GM19324 (cell line): ENCODE measurements at regions not wholly inside any gene's neighbourhood (a gene's known extent, or its start where the extent isn't known, plus 50 kb on each side); places are given as distances from the start of the nearest gene placed in this dataset.
"Not testable (repeated sequence)": the region's sequence is repeated elsewhere in the genome, so short reads cannot be mapped to it uniquely, and the experiment has no call there.

Source experiments
- ATAC-seq: cut with Tn5 transposase; IDR thresholded peaks from one replicate; pipeline ENCODE4 v1.9.1; 2021; ENCODE audit warnings: mild to moderate bottlenecking, moderate library complexity; ENCODE audit not compliant: unreplicated experiment, low FRiP score

DNA sequence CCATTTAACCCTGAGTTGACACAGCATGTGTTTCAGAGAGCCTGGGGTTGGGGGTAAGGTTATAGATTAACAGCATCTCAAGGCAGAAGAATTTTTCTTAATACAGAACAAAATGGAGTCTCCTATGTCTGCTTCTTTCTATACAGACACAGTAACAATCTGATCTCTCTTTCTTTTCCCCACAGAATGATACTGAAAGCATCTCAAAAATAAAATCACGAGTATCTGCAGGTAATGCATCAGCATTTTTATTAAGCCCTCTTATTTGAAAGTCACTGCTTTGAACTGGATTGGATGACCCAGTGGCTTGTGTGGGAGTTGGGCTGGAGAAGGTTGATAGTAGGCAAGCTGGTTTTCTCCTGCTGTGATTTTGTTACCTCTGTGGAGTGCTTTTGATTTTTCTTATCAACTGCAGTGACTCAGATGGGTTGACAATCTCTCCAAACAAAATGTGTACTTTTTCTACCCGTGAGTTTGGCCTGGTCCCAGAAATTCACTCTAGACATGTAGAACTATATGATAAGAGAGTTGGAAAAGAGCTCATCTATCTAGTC, 253.5 kb upstream of the PRKCQ start:
- ATAC-seq, result no peak

DNA sequence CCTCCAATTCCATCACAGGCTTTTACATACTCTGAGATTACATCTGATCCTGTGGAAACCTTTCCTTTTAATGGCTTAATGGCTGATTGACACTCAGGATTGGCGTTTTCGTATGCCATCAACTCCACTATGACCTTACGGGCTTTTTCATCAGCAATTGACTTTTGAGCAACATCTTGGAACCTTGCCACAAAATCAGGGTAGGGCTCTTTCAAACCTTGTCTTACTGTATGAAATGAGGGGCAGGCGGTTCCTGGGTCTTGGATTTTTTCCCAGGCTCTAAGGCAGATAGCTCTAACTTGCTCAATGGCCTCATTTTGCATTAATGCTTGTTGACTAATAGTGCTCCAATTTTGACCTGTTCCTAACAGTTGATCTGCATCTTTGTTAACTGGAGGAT, 250.9 kb upstream of the PRKCQ start:
- not testable (repeated sequence) for ATAC-seq

DNA sequence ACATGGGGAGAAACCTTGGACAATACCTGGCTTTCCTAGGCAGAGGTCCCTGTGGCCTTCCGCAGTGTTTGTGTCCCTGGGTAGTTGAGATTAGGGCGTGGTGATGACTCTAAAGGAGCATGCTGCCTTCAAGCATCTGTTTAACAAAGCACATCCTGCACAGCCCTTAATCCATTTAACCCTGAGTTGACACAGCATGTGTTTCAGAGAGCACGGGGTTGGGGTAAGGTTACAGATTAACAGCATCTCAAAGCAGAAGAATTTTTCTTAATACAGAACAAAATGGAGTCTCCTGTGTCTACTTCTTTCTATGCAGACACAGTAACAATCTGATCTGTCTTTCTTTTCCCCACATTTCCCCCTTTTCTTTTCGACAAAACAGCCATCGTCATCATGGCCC, 244.7 kb upstream of the PRKCQ start:
- not testable (repeated sequence) for ATAC-seq

DNA sequence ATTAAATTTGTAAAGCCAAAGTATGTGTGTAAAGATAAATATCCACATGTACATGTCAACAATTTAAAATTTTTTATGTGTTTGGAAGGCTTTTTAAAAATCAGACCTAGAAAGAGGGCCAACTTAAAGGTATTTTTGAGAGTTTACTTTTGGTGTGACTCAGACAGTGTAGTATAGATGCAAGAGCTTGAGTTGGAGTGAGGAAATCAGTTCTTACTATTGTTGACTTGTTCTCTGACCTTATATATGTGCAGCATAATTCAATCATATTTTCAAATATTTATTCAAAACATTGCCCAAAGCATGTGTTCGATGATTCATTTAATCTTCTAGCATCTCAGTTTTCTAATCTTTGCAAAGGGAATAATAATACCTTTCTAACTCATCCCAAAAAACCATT, 243.7 kb upstream of the PRKCQ start:
- ATAC-seq, result no peak

DNA sequence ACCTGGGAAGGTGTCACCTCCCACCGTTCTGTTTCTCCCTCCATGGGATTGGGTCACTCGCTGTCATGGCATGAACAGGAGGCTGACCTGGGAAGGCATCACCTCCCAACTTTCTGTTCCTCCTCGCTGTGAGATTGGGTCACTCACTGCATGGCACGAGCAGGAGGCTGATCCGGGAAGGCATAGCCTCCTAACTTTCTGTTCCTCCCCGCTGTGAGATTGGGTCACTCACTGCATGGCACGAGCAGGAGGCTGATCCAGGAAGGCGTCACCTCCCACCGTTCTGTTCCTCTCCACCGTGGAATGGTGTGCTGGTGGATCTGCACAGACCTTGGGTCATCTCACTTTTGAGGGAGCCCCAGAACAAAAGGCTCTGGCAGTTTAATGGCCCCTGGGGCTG, 239.2 kb upstream of the PRKCQ start:
- no peak for ATAC-seq

DNA sequence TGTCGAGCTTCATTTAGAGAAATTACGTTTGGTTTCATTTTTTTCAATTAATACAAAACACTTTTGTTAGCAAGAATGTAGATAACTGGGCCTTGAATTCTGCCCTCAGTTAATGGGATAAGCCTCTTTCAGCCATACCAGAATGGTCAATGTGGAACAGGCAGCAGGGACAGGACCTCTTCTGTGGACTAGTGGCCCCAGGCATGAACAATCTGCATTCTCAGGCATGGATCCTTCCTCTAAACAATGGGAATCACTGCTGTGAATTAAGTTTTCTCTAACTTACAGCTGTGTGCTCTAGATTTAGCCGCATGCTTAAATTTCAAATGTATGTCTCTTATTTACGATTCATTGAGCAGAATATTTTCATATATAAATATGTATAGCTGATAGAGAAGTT, 237.7 kb upstream of the PRKCQ start:
- ATAC-seq, result no peak

DNA sequence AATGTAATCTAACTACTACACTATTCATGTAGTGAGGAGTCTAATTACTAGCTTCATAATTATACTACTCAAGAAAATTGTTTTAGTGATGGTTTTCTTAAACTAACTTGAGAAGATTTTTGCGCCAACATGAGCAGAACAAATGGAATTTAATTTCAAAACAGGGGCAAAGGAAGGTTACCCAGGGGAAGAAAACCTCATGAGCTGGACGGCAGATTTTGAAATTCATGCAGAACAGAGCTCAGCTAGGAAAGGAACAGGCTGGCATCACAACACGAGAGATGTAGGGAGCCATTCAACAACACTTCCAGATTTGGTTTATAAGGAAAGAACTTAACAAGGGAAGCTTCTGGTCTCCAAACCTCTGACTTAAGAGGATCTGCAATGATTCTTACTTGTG, 235.3 kb upstream of the PRKCQ start:
- ATAC-seq, result no peak

DNA sequence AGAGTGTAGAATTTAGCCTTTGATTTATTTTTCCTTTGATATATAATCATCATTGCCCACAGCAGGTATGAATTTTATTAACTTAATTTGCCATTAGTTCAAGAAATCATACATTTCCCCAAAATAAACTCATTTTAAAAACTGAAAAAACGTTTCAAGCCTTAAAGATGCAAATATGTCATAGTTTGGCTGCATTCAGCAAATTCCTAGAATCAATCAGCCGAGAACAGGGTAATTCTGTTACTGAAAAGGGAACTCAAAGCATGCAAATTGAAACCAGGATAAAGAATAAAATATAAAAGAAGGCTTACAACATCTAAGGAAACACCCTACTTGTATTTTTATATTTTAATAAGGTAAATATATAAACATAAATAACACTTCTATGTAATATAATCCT, 233.8 kb upstream of the PRKCQ start:
- no peak for ATAC-seq

DNA sequence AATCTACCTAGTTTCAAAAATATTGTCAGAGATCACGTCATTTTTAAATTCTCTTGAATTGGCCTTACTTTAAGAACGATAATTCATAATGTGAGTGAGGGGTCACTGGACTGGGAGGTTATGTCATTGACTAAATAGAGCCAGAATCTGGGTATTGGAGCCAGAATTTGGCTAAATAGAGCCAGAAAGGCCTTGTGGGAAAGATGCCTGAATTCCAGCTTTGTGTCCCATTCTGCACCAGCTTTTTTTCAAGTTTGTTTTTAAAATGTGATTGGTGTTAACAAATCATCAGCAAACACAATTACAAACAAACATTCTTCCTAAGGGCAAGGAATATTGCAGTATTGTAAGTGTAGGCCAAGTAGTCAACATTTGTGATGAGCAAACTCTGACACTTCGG, 233.2 kb upstream of the PRKCQ start:
- no peak for ATAC-seq

DNA sequence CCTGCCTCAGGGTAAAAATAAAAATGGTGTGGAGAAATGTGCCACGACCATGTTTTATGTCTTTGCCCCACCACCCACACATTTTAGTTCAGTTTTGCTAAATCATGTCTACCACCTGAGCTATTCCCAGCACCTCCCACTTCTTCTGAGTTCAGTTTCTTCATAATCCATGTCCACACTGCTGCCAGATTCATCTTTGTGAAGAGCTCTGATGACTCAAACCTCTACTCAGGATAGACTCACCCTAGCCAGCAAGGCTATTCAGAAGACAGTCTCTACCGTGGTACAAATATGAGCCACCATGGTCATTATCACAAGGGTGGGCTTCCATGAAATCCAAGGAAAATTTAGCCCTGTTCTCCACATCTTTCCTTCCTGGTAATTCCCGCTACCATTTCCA, 231.1 kb upstream of the PRKCQ start:
- no peak for ATAC-seq

DNA sequence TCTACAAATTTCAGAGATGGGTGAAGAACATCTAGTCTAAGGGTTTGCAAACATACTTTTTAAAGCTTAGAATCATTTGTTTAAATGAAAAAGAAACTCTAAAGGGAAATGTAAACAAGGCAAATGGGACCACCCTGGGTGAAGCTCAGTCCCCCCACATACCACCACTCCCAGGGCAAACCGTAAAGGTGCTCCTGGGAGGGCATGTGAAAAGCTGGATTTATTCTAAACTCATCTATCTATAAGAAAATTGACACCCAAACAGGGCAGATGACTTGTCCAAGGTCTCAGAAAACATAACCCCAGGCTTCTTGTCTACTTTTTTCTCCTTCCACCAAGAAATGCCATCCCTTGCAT, 223.3 kb upstream of the PRKCQ start:
- no peak for ATAC-seq

DNA sequence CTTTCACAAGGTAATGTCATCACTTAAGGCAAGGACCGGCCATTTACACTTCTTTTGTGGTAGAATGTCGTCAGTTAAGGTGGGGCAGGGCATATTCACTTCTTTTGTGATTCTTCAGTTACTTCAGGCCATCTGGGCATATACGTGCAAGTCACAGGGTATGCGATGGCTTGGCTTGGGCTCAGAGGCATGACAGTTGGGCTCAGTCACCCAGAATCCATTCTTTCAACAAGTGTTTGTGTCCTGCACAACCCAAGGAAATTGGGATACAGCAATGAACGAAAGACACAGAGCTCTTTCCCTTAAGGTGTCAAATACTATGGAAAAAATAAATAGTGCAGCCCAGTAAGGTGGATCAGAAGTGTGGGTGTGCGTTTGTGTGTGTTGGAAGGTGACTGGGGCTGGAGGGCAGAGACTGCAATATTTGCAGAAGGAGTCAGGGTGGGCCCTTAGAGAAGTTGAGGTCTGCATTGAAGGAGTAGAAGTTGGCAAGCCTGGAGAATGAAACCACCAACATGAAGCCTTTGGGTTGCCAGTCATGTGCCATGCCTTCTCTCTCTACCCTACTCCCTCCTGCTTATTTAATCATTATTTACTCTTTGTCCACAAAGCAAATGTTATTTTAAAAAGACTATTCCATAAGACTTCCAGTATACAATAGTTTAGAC, 222.8 kb upstream of the PRKCQ start:
- ATAC-seq, result no peak

DNA sequence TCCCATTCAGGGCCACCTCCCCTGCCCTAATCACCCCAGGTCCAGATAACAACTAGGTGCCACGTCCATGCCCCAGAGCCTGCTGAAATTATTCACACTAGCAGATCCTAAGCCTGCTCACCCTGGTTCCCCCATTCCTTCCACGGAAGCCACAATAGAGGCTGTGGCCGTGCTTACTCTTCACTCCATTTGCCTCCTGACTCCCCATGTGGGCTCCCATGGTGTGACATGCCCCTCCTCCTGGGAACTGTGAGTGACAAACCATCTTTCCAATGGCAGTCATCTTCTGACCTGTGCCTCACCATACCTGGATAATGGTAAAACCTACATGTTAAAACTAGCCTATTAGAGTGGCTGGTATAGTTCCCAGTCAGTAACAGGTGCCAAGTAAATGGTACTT, 216.2 kb upstream of the PRKCQ start:
- ATAC-seq, result no peak

DNA sequence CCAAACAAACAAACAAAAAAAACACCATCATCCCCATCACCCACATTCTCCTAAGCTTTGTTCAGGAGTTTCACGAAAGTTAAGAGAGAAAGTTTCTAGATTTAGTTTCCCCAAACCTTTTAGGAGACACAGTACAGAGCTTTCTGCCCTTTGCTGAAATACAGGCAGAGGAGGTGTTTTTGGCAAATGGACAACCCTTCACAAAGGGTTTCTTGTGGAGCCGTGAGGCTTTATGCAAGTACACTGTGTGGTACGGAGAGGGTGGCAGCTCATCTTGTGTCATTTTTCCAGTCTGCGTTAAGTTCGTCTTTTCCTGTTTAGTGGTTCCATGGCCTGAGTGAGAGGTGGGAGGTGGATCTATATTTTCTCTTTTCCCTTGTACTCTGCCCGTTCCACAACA, 215.5 kb upstream of the PRKCQ start:
- ATAC-seq, result no peak

DNA sequence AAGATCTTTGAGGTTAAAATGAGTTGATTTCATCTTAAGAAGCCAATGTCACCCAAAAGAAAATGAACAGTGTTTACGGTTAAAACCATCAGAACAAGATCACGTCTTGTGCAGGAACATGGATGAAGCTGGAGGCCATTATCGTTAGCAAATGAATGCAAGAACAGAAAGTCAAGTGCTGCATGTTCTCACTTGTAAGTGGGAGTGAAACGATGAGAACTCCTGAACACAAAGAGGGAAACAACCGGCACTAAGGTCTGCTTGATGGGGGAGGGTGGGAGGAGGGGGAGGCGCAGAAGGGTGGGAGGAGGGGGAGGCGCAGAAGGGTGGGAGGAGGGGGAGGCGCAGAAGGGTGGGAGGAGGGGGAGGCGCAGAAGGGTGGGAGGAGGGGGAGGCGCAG, 214.8 kb upstream of the PRKCQ start:
- ATAC-seq, result not testable (repeated sequence)

DNA sequence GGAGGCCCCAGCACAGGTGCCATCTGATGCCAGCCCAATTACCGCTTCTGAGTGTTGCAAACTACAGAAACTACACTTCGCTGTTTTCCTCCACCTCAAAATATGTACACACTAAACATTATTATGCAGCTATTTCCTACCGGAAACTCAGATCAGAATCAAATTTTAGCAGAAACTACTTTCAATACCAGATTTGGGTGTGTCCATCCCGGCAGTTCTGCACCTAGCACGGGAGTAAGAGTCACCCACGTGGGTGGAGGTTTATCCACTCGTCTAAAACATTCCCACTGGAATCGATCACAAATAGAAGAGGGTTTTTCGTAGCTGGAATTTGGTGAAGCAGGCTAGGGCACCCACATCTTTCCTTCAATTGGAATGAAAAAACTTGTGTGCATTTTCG, 214.4 kb upstream of the PRKCQ start:
- no peak for ATAC-seq

DNA sequence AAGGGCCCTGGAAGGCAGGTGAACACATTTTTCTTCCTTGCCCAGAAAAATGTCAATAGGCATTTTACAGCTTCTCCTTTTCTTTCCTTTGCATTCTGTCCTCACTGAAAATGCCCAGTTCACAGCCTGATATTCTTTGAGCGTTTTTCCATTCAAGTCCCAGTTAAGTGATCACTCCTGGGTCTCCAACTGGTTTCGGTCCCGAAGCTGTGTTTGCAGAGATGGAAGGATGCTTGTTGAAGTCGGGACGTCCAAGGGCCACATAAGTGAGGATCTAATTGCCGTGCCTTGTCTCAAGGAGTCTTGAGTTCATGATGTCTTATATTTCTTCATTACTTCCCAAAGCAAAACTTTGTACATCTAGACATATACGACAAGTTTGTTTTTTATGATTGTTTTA, 208.7 kb upstream of the PRKCQ start:
- ATAC-seq, result no peak

DNA sequence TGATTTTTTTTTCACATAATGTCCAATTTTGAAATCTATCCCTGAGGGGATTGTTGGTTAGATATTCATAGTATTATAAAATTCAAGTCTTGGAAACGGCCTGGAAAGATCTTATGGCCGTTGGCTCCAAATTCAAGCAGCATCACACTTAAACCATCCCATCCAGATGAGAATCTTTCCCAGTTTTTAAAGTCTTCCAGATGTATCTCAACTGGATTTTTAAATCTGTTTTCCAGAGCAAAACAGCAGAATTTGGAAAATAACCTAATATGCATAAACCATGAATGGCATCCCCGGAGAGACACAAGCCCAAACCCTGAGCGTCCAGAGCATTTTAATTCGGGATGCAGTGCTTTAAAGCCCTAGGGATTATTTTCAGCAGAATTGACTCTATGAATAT, 208.2 kb upstream of the PRKCQ start:
- no peak for ATAC-seq

DNA sequence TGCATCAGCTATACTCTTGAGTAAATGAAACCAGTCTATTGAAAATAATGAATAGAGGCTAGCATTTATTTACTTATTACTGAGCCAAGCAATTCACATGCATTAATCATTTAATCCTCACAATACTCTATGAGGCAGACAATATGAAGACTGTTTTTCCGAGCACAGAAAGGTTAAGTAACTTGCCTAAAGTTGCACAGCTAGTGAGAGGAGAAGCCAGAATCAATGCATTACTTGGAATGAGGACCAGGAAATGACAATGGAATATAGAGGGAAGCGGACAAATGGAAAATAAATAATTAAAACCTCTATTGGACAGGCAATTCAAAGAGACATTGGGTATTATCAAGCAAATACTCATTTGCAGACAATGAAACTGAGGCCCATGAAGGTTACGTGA, 207.6 kb upstream of the PRKCQ start:
- no peak for ATAC-seq

DNA sequence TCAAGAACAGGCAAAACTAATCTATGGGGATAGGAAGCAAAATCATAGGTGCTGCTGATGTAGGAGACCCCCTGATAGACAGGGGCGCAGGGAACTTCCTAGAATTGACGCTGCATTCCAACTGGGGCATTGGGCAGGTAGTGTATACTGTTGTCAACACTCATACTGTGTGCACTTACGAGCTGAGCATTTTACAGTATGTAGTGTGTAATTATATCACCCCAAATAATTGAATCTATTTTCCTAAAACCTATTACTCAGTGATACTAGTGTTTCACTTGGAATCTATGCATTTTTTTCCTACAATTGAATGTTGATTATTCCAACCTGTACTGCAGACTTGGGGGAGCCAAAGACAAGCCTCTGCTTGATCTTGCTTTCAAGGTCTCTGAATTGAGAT, 207.0 kb upstream of the PRKCQ start:
- no peak for ATAC-seq

DNA sequence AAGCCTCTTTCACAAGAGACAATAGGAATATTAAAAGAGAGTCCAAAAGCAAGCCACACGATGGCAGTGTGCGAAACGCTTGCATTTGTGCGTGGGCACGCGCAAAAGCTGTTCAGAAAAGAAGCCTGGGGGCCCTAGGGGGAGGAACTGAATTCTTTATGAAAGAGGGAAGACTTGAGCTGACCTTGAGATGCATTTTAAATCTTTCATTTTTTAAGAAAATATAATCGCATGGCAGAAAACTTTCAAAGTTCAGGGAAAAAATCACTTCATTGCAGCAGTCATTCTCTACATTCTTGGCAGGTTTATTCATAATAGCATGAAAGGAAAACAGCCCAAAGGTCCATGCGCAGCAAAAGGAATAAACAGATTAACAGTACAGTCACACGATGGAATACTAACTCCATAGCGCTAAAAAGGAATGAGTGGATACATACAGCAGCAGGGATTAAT, 206.5 kb upstream of the PRKCQ start:
- ATAC-seq, result no peak

DNA sequence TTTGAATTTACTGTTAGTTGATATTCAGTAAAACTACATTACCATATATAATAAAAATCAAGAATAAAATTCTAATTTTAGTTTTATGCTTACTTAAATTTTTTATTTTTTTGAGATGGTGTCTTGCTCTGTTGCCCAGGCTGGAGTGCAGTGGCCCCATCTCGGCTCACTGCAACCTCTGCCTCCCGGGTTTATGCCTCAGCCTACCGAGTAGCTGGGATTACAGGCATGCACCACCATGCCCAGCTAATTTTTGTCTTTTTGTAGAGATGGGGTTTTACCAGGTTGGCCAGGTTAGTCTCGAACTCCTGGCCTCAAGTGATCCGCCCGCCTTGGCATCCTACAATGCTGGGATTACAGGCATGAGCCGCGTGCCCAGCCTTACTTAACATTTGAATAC, 204.4 kb upstream of the PRKCQ start:
- ATAC-seq, result not testable (repeated sequence)

DNA sequence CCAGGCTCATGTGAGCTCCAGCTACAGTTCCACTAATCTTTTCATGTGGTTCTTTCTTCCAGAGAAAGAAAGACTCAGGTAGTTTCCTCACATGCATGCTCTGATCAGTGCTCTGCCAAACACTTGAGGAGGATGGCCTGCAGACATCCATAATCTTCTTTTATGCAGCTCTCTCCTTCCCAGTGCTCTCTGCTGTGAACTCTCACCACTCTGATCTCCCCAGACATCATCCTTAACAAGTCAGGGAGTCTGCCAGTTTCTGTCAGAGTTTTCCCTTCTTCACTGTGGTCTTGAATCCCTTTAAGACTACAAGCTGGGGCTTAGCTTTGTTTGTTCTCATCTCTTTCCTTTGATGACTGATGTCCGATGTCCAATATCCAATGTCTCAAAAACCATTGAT, 203.4 kb upstream of the PRKCQ start:
- no peak for ATAC-seq
